ENCODE measurements at regions not wholly inside any gene's neighbourhood (a gene's known extent, or its start where the extent isn't known, plus 50 kb on each side); places are given as distances from the start of the nearest gene placed in this dataset.

- H3K9me3 ChIP-seq = no peaks in the 10 kb centered on the region
- TF ChIP-seq FOXS1 (CRISPR knock-in tag; IDR thresholded peaks at IDR 0.05) = no peak
- no peak for TF ChIP-seq ZC3H11A (IDR thresholded peaks at IDR 0.05)
- TF ChIP-seq KDM1A (IDR thresholded peaks at IDR 0.05; ENCODE audit: low read depth) = no peak
- TF ChIP-seq BHLHE40 (IDR thresholded peaks at IDR 0.05; ENCODE audit: low read depth, low read length) = no peak
- no peak for TF ChIP-seq NPAS2 (CRISPR knock-in tag; IDR thresholded peaks at IDR 0.05; ENCODE audit: borderline replicate concordance)
- TF ChIP-seq ELK1 (IDR thresholded peaks at IDR 0.05; ENCODE audit: low read depth, low read length) = no peak
- TF ChIP-seq PHF8 (IDR thresholded peaks at IDR 0.05; ENCODE audit: borderline replicate concordance, low read depth) = no peak
- TF ChIP-seq NFE2L2 (conservative IDR thresholded peaks at IDR 0.05; ENCODE audit: low read length) = no peak
- TF ChIP-seq GATA3 (IDR thresholded peaks at IDR 0.05; ENCODE audit: borderline replicate concordance) = no peak
- TF ChIP-seq CHD2 (IDR thresholded peaks at IDR 0.05; ENCODE audit: low read length, partially characterized antibody) = no peak
- no peak for DNase-seq (ENCODE audit: low read depth in 1 of 2, low spot score in 1 of 2)
- H3K4me2 ChIP-seq = peak overlapping the region; percentile 66
- ATAC-seq = no peak
- H3K27ac ChIP-seq = peak overlapping the region in 1 of 2 experiments; percentile 39; a peak in 2 of 6 replicates
- no peak for FAIRE-seq
- ChIA-PET POLR2A (interaction anchor here (1.6 to 2.0 kb wide), 2 partner anchors 472 to 478 kb away, joined by 8 to 12 read pairs; no protein-coding TSS in a partner anchor), CTCF (interaction anchor here (0.9 to 3.2 kb wide), 3 partner anchors 15 to 528 kb away, joined by 3 to 20 read pairs (median 3); no protein-coding TSS in a partner anchor)
- 85% methylated on average over 5 of the region's 5 CpGs for WGBS (ENCODE audit: missing lambda C conversion rate)
- H3K4me3 ChIP-seq = 0 out of 3 replicates have a peak overlapping the region, but pooled peaks have one; percentile 11
- peaks cover 55% of the 10 kb centered on the region for H3K4me1 ChIP-seq
These were observed 647.3 kb upstream of the DIPK2B start for GRCh38 chrX:45847961-45848360.

GRCh38 chrX:45846328-45846727, 645.7 kb upstream of the DIPK2B start:
- peak overlapping the region; percentile 26; the same call in 1 of the 3 replicates for H3K4me2 ChIP-seq
- ChIA-PET POLR2A (no interaction called here), CTCF (interaction anchor here (1.5 to 3.2 kb wide), 2 partner anchors 529 to 530 kb away, joined by 3 to 20 read pairs; no protein-coding TSS in a partner anchor)
- ATAC-seq (no peak), FAIRE-seq (no peak), DNase-seq (ENCODE audit: low read depth in 1 of 2, low spot score in 1 of 2) (no peak)
- H3K27ac ChIP-seq = peak overlapping the region in 1 of 2 experiments; percentile 36; a peak in 1 of 6 replicates
- no peak overlapping the region for H3K4me3 ChIP-seq
- TF ChIP-seq MAX (IDR thresholded peaks at IDR 0.05) (no peak), BHLHE40 (IDR thresholded peaks at IDR 0.05; ENCODE audit: low read depth, low read length) (no peak), CTCF (IDR thresholded peaks at IDR 0.05) (no peak), NR3C1 (IDR thresholded peaks at IDR 0.05) (no peak), NPAS2 (CRISPR knock-in tag; IDR thresholded peaks at IDR 0.05; ENCODE audit: borderline replicate concordance) (no peak), ELK1 (IDR thresholded peaks at IDR 0.05; ENCODE audit: low read depth, low read length) (no peak), HDAC2 (IDR thresholded peaks at IDR 0.05) (no peak), PBX3 (IDR thresholded peaks at IDR 0.05) (no peak), REST (IDR thresholded peaks at IDR 0.05) (no peak), JUN (IDR thresholded peaks at IDR 0.05) (no peak), RNF2 (IDR thresholded peaks at IDR 0.05; ENCODE audit: borderline replicate concordance, low read depth) (no peak), POLR2A (IDR thresholded peaks at IDR 0.05; ENCODE audit: low read length) (no peak), ATOH8 (CRISPR knock-in tag; IDR thresholded peaks at IDR 0.05; ENCODE audit: low read depth) (no peak), ZC3H11A (IDR thresholded peaks at IDR 0.05) (no peak), HEYL (CRISPR knock-in tag; IDR thresholded peaks at IDR 0.05) (no peak), E2F6 (IDR thresholded peaks at IDR 0.05; ENCODE audit: borderline replicate concordance, low read depth) (no peak), CEBPB (IDR thresholded peaks at IDR 0.05) (no peak), RAD21 (conservative IDR thresholded peaks at IDR 0.05 in 1 of 2, IDR thresholded peaks at IDR 0.05 in 1 of 2) (no peak)
- WGBS (ENCODE audit: missing lambda C conversion rate) = 92% methylated on average over 5 of the region's 5 CpGs
- H3K9me3 ChIP-seq = no peaks in the 10 kb centered on the region
- H3K4me1 ChIP-seq = peaks cover 62% of the 10 kb centered on the region
